ENCODE measurements at regions not wholly inside any gene's neighbourhood (a gene's known extent, or its start where the extent isn't known, plus 50 kb on each side); places are given as distances from the start of the nearest gene placed in this dataset.
A peak's percentile ranks its signal among the peaks of the same experiment; 100 is the strongest.

DNA sequence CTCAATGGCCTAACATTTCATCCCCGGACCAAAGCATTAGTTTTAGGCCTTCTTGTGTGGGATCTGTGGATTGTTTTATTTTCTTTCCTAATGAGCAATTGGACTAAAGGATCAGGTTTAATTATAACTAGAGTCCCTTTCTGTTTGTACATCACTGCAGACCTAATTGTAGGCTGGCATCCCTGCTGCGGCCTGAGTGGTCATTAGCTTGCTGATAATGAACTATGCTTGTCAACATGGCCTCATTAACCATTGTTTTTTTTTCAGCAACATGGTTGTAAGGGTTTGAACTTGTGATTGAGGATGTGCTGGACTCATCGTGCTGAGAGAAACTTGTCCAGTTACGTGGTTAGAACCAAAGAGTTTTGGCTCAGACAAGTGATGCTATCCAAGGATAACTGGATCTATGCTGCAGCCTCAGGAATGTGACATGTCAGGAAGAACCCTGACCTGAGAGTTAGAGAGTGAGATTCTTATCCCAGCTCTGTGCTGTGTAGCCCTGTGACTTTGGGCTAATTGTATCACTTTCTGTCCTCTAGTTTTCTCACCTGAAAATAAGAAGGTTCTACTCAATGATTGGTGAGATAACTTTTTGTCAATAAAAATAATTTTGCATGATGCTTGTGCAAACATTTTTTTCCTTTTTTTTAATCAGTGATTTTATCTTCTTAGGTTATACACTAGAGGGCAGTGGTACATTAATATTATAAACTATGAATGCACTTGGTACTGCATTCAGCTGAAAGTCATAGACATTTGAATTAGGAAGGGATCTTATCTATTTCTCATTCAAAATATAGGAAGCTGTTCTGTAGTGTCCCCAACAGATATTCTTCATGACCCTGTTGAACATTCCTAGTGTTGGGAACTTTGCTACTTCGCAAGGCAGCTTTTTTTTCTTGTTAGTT is 140.9 kb downstream of the RNF144B start:
- Mint-ChIP-seq H3K9me3 (ENCODE audit: low read depth) (no peaks in the 10 kb centered on the region), H3K4me3 (ENCODE audit: unreplicated experiment) (no peak overlapping the region), H3K36me3 (ENCODE audit: low read depth) (no peaks in the 10 kb centered on the region), H3K27me3 (ENCODE audit: low read depth) (no peaks in the 10 kb centered on the region), H3K27ac (ENCODE audit: unreplicated experiment) (no peak overlapping the region), H3K4me1 (ENCODE audit: low read depth) (no peaks in the 10 kb centered on the region)
- no peak for DNase-seq (ENCODE audit: low spot score)
- TF ChIP-seq, protein P1, sequence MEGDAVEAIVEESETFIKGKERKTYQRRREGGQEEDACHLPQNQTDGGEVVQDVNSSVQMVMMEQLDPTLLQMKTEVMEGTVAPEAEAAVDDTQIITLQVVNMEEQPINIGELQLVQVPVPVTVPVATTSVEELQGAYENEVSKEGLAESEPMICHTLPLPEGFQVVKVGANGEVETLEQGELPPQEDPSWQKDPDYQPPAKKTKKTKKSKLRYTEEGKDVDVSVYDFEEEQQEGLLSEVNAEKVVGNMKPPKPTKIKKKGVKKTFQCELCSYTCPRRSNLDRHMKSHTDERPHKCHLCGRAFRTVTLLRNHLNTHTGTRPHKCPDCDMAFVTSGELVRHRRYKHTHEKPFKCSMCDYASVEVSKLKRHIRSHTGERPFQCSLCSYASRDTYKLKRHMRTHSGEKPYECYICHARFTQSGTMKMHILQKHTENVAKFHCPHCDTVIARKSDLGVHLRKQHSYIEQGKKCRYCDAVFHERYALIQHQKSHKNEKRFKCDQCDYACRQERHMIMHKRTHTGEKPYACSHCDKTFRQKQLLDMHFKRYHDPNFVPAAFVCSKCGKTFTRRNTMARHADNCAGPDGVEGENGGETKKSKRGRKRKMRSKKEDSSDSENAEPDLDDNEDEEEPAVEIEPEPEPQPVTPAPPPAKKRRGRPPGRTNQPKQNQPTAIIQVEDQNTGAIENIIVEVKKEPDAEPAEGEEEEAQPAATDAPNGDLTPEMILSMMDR (IDR thresholded peaks at IDR 0.05), result peak; percentile 86

DNA sequence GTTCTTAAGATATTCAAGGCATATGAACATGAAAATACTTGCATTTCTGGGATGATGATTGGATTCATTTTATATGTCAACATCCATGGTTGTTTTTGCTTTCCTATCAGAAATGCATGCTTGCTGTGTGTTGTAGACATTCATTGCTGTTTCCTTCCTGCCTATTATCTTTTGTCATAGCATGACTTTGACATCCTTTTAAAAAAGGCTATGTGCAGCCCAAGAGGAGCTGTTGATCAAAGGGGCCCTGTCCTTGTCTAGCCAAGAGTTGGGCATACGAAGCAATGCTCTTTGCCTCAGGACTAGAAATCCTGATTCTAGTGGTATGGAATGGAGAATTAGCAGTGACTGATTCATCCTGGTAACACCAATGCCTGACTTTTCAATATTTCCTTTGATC is 143.1 kb downstream of the RNF144B start:
- TF ChIP-seq, protein P1 (IDR thresholded peaks at IDR 0.05), result no peak
- H3K27ac Mint-ChIP-seq (ENCODE audit: unreplicated experiment), result no peak overlapping the region
- no peaks in the 10 kb centered on the region for H3K27me3 Mint-ChIP-seq (ENCODE audit: low read depth)
- H3K9me3 Mint-ChIP-seq (ENCODE audit: low read depth), result no peaks in the 10 kb centered on the region
- no peaks in the 10 kb centered on the region for H3K36me3 Mint-ChIP-seq (ENCODE audit: low read depth)
- DNase-seq (ENCODE audit: low spot score), result no peak
- no peaks in the 10 kb centered on the region for H3K4me1 Mint-ChIP-seq (ENCODE audit: low read depth)
- H3K4me3 Mint-ChIP-seq (ENCODE audit: unreplicated experiment), result no peak overlapping the region

DNA sequence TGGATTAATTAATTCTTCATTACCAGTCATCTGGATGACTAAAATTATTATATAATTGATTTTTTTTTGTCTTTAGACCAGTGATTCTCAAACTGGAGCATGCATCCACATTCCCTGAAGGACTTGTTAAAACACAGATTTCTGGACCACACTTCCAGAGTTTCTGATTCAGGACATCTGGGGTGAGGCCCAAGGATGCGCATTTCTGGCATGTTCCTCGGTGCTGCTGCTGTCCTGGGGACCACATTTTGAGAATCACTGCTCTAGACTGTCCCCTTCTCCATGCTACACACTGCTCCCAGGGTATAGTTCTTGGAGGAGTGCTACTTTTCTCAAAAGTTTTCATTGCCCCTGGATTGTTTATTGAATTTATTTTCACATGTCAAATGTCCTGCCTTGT is 145.0 kb downstream of the RNF144B start:
- no peak overlapping the region for H3K4me3 Mint-ChIP-seq (ENCODE audit: unreplicated experiment)
- no peaks in the 10 kb centered on the region for H3K4me1 Mint-ChIP-seq (ENCODE audit: low read depth)
- no peaks in the 10 kb centered on the region for H3K27me3 Mint-ChIP-seq (ENCODE audit: low read depth)
- DNase-seq (ENCODE audit: low spot score), result no peak
- H3K9me3 Mint-ChIP-seq (ENCODE audit: low read depth), result no peaks in the 10 kb centered on the region
- TF ChIP-seq, protein P1 (IDR thresholded peaks at IDR 0.05), result no peak
- no peaks in the 10 kb centered on the region for H3K36me3 Mint-ChIP-seq (ENCODE audit: low read depth)
- H3K27ac Mint-ChIP-seq (ENCODE audit: unreplicated experiment), result no peak overlapping the region

DNA sequence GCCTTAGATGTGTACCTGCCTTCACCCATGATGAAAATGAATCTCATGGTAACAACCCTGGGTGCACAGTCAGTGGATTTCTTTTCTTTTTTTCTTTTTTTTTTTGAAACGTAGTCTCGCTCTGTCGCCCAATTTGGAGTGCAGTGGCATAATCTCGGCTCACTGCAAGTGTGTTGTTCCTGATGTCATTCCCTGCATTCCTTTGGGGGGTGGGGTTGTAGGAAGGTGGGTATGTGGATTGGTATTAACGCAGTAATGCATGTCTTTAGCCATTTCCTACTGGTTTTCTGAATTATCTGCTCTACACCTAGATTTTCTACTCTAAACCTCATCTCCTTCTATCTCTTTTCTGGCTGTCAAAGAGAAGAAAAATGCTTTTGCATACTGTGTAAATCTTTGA is 146.6 kb downstream of the RNF144B start:
- H3K27me3 Mint-ChIP-seq (ENCODE audit: low read depth), result no peaks in the 10 kb centered on the region
- H3K4me3 Mint-ChIP-seq (ENCODE audit: unreplicated experiment), result no peak overlapping the region
- no peaks in the 10 kb centered on the region for H3K36me3 Mint-ChIP-seq (ENCODE audit: low read depth)
- DNase-seq (ENCODE audit: low spot score), result no peak
- TF ChIP-seq, protein P1 (IDR thresholded peaks at IDR 0.05), result no peak
- H3K9me3 Mint-ChIP-seq (ENCODE audit: low read depth), result peaks cover under 1% of the 10 kb centered on the region
- no peak overlapping the region for H3K27ac Mint-ChIP-seq (ENCODE audit: unreplicated experiment)
- no peaks in the 10 kb centered on the region for H3K4me1 Mint-ChIP-seq (ENCODE audit: low read depth)

DNA sequence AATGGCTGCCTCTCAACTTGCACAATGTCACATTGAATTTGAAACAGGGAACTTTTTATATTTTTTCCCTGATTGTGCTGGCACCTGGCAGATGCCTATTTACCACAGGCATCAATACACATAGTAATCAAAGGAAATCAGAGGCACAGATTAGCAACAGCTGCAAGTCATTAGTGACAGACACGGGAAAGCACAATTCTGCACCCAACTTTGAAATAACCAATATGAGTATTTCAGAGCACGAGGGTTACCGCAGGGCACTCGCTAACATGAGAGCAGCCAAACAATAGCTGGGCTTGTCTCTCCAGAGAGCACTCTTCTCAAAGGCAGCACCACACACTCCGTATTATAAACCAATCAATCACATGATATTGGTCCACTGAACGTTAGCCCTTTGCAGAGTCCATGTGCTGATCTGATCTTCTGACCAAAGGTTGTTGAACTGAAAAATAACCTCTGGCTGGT is 149.5 kb downstream of the RNF144B start:
- TF ChIP-seq, protein P1 (IDR thresholded peaks at IDR 0.05), result no peak
- no peaks in the 10 kb centered on the region for H3K4me1 Mint-ChIP-seq (ENCODE audit: low read depth)
- peaks cover 3% of the 10 kb centered on the region for H3K9me3 Mint-ChIP-seq (ENCODE audit: low read depth)
- DNase-seq (ENCODE audit: low spot score), result no peak
- H3K36me3 Mint-ChIP-seq (ENCODE audit: low read depth), result no peaks in the 10 kb centered on the region
- no peaks in the 10 kb centered on the region for H3K27me3 Mint-ChIP-seq (ENCODE audit: low read depth)
- no peak overlapping the region for H3K27ac Mint-ChIP-seq (ENCODE audit: unreplicated experiment)
- H3K4me3 Mint-ChIP-seq (ENCODE audit: unreplicated experiment), result no peak overlapping the region
